VCaP (cell line): ENCODE measurements at regions not wholly inside any gene's neighbourhood (a gene's known extent, or its start where the extent isn't known, plus 50 kb on each side); places are given as distances from the start of the nearest gene placed in this dataset.

Experiments used
- H3K27ac ChIP-seq: fragments of 450-650 bp; 2 replicates; pipeline ENCODE4 v1.5.1; 2017
- CTCF ChIP-seq: fragments of 450-650 bp; conservative IDR thresholded peaks from 2 replicates; pipeline ENCODE4 v1.5.1; 2017; ENCODE audit warnings: mild to moderate bottlenecking, moderate library complexity

- no peak overlapping the region for H3K27ac ChIP-seq
- no peak for TF ChIP-seq CTCF
Observed at GRCh38 chr11:33575311-33575710, 125.3 kb downstream of the C11orf91 start.

DNA sequence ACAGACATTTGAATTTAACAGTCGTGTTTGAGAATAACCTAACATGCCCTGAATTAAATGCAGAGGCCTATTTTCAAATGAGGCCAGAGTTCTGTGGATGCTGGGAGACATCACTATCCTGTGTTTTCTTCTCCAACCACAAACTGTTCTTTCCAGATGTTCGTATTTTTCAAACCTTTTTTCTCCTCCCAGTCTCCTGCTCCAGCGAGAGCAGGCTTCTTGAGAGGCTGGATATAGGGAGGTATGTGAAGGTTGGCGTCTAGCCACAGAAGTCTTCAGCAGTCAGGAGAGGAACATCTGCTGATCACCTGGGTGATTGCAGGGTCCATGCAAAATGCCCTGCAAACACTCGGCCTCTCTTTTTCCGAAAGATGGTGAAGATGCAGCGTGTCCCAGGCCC is 126.3 kb downstream of the C11orf91 start:
- no peak overlapping the region for H3K27ac ChIP-seq
- no peak for TF ChIP-seq CTCF

- no peak for TF ChIP-seq CTCF
Observed at GRCh38 chr11:33569333-33569732, 131.3 kb downstream of the C11orf91 start.

DNA sequence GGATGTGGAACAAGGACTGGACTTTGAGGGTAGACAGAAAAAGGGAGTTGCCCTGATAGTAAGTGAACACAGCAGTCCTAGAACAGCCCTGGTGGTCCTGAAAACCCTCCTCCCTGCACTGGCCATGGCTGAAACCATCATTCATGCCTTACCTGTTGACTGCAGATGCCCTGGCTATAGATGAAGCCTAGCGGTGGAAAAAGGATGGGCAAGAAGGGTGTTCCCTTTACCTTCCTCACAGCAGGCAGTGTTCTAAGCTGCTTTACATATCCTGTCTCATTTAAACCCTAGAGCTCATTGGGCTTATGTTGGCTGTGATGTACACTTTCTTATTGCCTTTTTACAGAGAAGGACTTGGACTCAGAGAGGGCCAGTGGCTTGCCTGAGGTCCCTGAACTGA is 133.6 kb downstream of the C11orf91 start:
- TF ChIP-seq CTCF: no peak
- H3K27ac ChIP-seq: no peak overlapping the region

More at GRCh38 chr11:33569333-33569732, 131.3 kb downstream of the C11orf91 start:
- H3K27ac ChIP-seq: no peak overlapping the region

GRCh38 chr11:33564856-33565453 is 135.7 kb downstream of the C11orf91 start:
- H3K27ac ChIP-seq: no peak overlapping the region
- no peak for TF ChIP-seq CTCF

DNA sequence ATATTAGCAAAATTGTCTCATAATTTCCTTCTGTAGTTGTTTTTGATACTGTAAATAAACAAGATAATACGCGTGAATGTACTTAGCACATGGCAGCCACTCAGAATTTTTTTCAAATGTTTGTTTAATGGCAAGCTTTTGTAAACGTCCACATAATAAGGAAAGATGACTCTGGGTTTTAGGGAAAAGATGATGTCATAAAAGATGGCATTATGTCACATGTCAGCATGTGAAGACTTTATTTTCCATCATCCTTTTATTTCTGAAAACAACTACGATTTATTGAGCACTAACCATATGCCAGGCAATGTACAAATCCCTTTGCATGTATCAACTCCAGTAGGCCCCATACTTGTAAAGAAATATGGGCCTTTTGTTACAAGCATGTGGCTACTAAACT is 139.9 kb downstream of the C11orf91 start:
- no peak for TF ChIP-seq CTCF

GRCh38 chr11:33559567-33559966 is 141.1 kb downstream of the C11orf91 start:
- no peak overlapping the region for H3K27ac ChIP-seq
- TF ChIP-seq CTCF: no peak

More for the DNA sequence above, 139.9 kb downstream of the C11orf91 start:
- no peak overlapping the region for H3K27ac ChIP-seq
